8988T (cell line): ENCODE measurements at regions not wholly inside any gene's neighbourhood (a gene's known extent, or its start where the extent isn't known, plus 50 kb on each side); places are given as distances from the start of the nearest gene placed in this dataset.
"Not testable (repeated sequence)": the region's sequence is repeated elsewhere in the genome, so short reads cannot be mapped to it uniquely, and the experiment has no call there.

Experiments used
- DNase-seq: peaks from one replicate; pipeline ENCODE4 v3.0.0; 2011

- DNase-seq: no peak
Measured at GRCh38 chr13:50424993-50425392, 409.7 kb downstream of the KCNRG start.

GRCh38 chr13:50425772-50426171 lies 410.5 kb downstream of the KCNRG start:
- DNase-seq: no peak

- no peak for DNase-seq
Measured at GRCh38 chr13:50426927-50427326, 411.7 kb downstream of the KCNRG start.

- DNase-seq: not testable (repeated sequence)
Measured at GRCh38 chr13:50427511-50427910, 412.3 kb downstream of the KCNRG start.

- DNase-seq: no peak
Measured at GRCh38 chr13:50428183-50428877, 413.1 kb downstream of the KCNRG start.

- no peak for DNase-seq
Measured at GRCh38 chr13:50435011-50435410, 408.5 kb downstream of the DLEU7 start.

- DNase-seq: no peak
Measured at GRCh38 chr13:50437252-50437651, 406.2 kb downstream of the DLEU7 start.

GRCh38 chr13:50438351-50438750 lies 405.1 kb downstream of the DLEU7 start:
- no peak for DNase-seq

- DNase-seq: no peak
Measured at GRCh38 chr13:50441130-50441529, 402.4 kb downstream of the DLEU7 start.

- DNase-seq: no peak
Measured at GRCh38 chr13:50444726-50445125, 398.8 kb downstream of the DLEU7 start.

- no peak for DNase-seq
Measured at GRCh38 chr13:50446611-50447010, 396.9 kb downstream of the DLEU7 start.

- no peak for DNase-seq
Measured at GRCh38 chr13:50448535-50448998, 394.9 kb downstream of the DLEU7 start.

- DNase-seq: no peak
Measured at GRCh38 chr13:50449465-50449864, 394.0 kb downstream of the DLEU7 start.

- DNase-seq: no peak
Measured at GRCh38 chr13:50450279-50450678, 393.2 kb downstream of the DLEU7 start.

GRCh38 chr13:50451609-50452008 lies 391.9 kb downstream of the DLEU7 start:
- no peak for DNase-seq

- no peak for DNase-seq
Measured at GRCh38 chr13:50452028-50452427, 391.5 kb downstream of the DLEU7 start.

- DNase-seq: no peak
Measured at GRCh38 chr13:50452756-50453155, 390.7 kb downstream of the DLEU7 start.

- DNase-seq: no peak
Measured at GRCh38 chr13:50453188-50453587, 390.3 kb downstream of the DLEU7 start.

GRCh38 chr13:50456111-50456510 lies 387.4 kb downstream of the DLEU7 start:
- DNase-seq: no peak

- DNase-seq: no peak
Measured at GRCh38 chr13:50457415-50458393, 385.8 kb downstream of the DLEU7 start.

- DNase-seq: no peak
Measured at GRCh38 chr13:50459046-50459445, 384.4 kb downstream of the DLEU7 start.

GRCh38 chr13:50459658-50460057 lies 383.8 kb downstream of the DLEU7 start:
- no peak for DNase-seq

- no peak for DNase-seq
Measured at GRCh38 chr13:50460358-50460757, 383.1 kb downstream of the DLEU7 start.

- no peak for DNase-seq
Measured at GRCh38 chr13:50461189-50461588, 382.3 kb downstream of the DLEU7 start.
